NT2/D1 (cell line): ENCODE measurements at regions not wholly inside any gene's neighbourhood (a gene's known extent, or its start where the extent isn't known, plus 50 kb on each side); places are given as distances from the start of the nearest gene placed in this dataset.

Source experiments
- DNase-seq: peaks from one replicate; pipeline ENCODE4 v3.0.0-alpha.2; 2011; ENCODE audit warnings: low read depth, low spot score
- H3K27me3 ChIP-seq: 2 replicates; pipeline ENCODE4 v1.6.0; 2011; ENCODE audit warnings: mild to moderate bottlenecking; ENCODE audit not compliant: insufficient read length, insufficient read depth
- H3K36me3 ChIP-seq: 2 replicates; pipeline ENCODE4 v1.6.1; 2011; ENCODE audit warnings: mild to moderate bottlenecking, low read length, mixed read lengths; ENCODE audit not compliant: insufficient read depth, insufficient read length
- H3K4me1 ChIP-seq: 2 replicates; pipeline ENCODE4 v1.5.1; 2011; ENCODE audit not compliant: insufficient read depth, insufficient read length
- H3K4me3 ChIP-seq: 2 replicates; pipeline ENCODE4 v1.5.1; 2011; ENCODE audit warnings: low read depth; ENCODE audit not compliant: insufficient read length
- H3K9ac ChIP-seq: 2 replicates; pipeline ENCODE4 v1.6.0; 2011; ENCODE audit warnings: low read depth; ENCODE audit not compliant: insufficient read length
- H3K9me3 ChIP-seq: 2 replicates; pipeline ENCODE4 v1.5.1; 2011; ENCODE audit warnings: mild to moderate bottlenecking, low read length; ENCODE audit not compliant: insufficient read depth
- SUZ12 ChIP-seq: IDR thresholded peaks from 2 replicates; pipeline ENCODE4 v1.6.1; 2011; ENCODE audit not compliant: insufficient read length, insufficient read depth; ENCODE audit errors: extremely low read depth
- YY1 ChIP-seq: IDR thresholded peaks from 2 replicates; pipeline ENCODE4 v1.6.1; 2011; ENCODE audit not compliant: insufficient read length, insufficient read depth
- ZNF274 ChIP-seq: IDR thresholded peaks from 2 replicates; pipeline ENCODE4 v1.6.1; 2011; ENCODE audit warnings: mild to moderate bottlenecking, low read depth, low read length

DNA sequence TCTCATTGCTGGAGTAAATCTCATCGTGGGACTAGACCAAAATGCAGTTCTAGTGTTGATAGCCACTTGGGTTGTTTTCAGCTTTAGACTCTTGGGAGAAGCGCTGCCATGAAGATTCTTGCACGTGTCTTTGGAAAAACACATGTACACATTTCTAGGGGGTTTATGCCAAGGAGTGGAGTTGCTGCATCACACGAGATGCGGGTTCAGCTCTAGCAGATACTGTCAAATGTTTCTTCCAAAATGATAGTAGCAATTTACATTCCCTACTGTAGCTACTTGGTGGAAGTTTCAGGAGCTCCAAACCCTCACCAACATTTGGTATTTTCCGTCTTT lies 52.3 kb upstream of the CPLX2 start:
- no peak for DNase-seq
- Histone ChIP-seq H3K27me3 (peaks cover 4% of the 10 kb centered on the region), H3K36me3 (no peaks in the 10 kb centered on the region), H3K4me1 (peaks cover 7% of the 10 kb centered on the region), H3K9ac (no peak overlapping the region), H3K9me3 (no peaks in the 10 kb centered on the region), H3K4me3 (no peak overlapping the region)
- TF ChIP-seq SUZ12 (no peak), YY1 (no peak), ZNF274 (no peak)

DNA sequence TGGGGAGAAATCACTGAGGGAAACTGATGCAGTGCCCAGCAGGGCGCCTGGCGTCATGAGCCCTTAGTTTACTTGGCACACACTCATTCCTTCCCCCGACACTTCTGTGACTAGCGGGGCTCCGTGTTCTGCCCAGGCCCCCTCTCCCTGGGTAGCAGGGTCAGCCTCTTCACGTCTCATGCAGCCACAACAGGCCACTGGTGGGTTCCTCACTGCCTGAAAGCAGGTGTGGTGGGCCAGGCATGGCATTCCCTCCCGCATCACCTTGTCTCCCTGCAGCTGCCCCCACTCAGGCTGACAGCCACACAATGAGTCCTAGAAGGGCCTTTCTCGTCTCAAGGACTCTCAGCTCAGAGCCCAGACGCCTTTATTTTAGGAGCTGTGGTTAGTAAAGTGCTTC lies 51.1 kb upstream of the CPLX2 start:
- Histone ChIP-seq H3K9me3 (no peaks in the 10 kb centered on the region), H3K36me3 (no peaks in the 10 kb centered on the region), H3K27me3 (peaks cover 4% of the 10 kb centered on the region), H3K9ac (no peak overlapping the region), H3K4me3 (no peak overlapping the region), H3K4me1 (peaks cover 13% of the 10 kb centered on the region)
- TF ChIP-seq SUZ12 (no peak), YY1 (no peak), ZNF274 (no peak)
- no peak for DNase-seq
